HG02938 (cell line): ENCODE measurements at regions not wholly inside any gene's neighbourhood (a gene's known extent, or its start where the extent isn't known, plus 50 kb on each side); places are given as distances from the start of the nearest gene placed in this dataset.
A peak's percentile ranks its signal among the peaks of the same experiment; 100 is the strongest.

Experiments
- ATAC-seq: cut with Tn5 transposase; IDR thresholded peaks from one replicate; pipeline ENCODE4 v1.9.1; 2021; ENCODE audit warnings: mild to moderate bottlenecking, moderate library complexity; ENCODE audit not compliant: unreplicated experiment

DNA sequence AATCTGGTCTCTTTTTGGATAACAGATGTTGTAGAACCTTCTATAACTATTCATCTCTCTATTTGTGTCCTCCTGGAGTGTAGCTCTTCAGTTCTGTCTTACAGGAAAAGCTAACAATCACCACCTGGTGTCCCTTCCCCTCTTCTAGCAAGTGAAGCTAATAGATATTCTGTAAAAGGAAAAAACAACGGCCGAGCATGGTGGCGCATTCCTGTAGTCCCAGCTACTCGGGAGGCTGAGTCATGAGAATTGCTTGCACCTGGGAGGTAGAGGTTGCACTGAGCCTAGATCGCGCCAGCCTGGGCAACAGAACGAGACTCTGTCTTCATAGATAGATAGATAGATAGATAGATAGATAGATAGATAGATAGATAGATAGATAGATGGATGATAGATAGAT, 779.4 kb downstream of the TUSC7 start:
- no peak for ATAC-seq

DNA sequence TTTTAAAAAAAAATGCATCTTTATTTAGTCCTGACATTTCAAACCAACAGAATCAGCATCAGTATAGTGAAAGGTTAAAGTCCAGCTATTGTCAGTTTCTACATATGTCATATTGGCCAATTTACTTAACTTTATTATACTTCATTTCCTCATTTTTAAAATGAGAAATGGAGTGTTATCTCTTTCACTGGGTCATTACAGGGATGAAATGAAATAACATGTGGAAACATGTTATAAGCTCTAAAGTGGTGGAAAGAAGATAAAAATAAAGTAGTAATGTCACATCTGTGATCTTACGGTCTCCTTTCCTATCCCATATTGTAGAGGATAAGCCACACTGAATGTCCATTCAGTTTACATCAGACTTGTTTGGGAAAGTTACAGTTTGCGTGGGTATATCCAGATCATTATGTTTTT, 780.1 kb downstream of the TUSC7 start:
- no peak for ATAC-seq

DNA sequence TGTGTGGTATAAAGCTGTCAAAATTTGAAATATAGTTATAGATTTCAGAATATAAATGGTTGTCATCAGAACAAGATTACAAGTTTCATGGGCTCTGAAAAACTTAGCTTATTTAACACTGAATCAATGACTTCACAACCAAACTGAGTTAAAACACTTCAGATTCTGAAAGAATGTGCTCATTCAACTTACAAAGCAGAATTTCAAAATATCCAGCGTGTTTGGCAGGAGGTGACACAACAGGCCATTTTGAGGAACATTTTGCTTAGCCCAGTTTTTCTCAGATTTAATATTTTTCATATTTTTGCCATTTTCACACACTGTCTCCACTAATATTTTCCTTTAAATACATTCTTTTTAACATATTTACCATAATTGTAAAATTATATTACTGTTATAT, 781.1 kb downstream of the TUSC7 start:
- ATAC-seq = no peak

DNA sequence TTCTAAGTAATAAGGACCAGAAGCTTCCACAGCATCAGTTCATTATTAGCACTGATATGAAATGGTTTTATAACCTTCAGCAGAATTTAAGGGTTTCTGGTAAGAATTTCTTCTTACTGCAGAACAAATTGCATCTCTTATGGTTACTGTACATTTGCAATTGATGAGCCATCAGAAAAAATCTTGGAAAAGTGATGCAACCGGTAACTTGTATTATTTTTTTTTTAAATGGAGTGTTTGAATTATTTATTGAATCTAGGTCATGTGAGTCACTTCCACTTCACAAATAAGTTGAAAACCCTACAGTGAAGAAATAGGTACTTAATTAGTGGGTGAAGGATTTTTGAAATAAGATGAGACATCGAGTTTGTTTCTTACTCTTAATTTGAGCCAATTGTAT, 786.0 kb downstream of the TUSC7 start:
- no peak for ATAC-seq

DNA sequence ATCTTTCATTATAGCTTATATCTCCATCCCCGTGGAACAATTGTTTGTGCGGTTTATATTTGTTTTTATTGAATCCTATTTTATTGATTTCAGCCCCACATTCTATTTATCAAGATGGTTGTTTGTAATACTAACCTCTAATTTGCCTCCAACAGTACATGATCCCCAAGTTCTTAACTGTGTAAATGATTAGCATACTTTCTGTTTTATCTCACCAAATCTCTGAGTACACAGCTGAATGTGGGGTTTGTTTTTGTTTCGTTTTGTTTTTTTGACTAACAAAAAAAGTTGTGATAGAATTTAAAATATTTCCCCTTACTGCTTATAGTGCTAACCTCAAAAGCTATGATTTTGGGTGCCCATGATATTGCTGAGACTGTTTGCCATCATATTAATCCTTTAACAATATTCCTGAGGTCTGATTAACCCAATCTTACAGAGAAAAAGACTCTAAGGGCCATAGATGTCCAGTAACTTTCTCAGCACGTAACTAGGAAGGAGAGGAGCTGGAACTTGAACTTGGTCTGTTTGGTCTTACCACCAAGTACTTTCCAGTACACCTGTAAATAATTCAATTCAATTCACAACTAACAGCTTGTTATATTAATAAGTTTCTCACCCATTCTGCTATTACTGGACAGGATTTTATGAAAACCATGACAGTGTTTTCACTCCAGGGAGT, 789.8 kb downstream of the TUSC7 start:
- ATAC-seq = peak; percentile 83

DNA sequence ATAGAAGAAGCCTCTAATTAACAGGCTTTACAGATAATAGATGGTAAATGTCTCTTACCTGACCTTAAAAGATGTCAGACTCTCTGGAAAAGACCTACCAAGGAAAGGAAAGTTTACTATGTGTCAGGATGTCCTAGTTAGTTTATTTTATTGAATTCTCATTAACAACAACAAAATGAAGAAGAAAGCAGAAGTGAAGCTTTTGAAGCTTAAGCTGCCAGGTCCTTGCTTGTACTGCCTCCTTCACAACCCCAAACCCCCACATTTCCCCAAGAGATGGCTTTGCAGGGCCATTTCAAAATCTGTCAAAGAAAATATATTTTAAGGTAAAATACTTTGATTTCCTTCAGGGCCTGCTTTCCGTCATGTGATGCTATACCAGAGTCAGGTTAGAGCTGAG, 798.4 kb downstream of the TUSC7 start:
- no peak for ATAC-seq

DNA sequence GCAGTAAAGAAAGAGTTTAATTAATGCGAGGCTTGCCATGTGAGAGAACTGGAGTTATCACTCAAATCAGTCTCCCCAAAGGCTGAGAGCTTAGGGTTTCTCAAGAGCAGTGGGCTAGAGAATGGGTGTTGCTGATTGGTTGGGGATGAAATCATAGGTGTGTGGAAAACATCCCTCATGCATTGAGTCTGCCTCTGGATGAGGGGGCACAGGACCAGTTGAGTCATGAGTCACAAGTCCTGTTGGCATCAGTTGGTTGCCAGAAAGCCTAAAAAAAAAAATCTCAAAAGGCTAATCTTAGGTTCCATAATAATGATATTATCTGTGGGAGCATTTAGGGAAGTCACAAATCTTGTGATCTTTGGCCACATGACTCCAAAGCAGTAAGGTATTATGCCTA, 800.3 kb downstream of the TUSC7 start:
- no peak for ATAC-seq

DNA sequence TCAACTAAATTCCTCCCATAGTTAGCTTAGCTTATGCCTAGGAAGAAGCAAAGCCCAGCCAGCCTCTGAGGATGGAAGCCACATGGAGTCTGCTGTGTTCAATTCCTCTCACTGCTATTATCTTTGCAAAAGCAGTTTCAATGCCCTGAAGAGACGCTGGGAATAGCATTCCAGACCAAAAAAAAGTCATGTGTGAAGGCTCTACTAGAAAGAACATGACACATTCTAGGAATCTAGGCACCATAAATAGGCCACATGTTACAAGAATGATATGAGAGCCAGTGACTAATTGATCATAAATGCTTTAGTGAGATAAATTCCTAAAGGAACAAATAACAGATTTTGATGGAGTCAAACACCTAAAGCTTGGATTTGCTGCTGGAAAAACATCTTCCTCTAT, 800.8 kb downstream of the TUSC7 start:
- no peak for ATAC-seq

DNA sequence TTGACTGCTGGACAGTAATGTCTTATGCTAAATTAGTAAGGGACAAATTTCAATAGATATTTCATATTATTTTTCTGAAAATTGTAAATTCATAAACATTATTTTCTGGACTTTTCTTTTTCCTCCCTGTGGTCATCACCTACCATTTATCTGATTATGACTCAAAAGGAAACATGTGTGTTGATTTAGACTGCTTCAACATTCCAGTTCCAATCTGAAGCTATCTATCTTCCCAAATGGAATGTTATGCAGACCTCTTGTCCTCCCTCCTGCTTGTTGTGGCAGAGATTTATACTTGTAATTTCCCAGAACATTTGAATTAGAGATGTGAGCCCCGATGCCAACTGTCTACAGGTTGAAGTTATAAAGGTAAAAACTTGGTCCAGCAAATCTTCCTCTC, 803.4 kb downstream of the TUSC7 start:
- no peak for ATAC-seq

DNA sequence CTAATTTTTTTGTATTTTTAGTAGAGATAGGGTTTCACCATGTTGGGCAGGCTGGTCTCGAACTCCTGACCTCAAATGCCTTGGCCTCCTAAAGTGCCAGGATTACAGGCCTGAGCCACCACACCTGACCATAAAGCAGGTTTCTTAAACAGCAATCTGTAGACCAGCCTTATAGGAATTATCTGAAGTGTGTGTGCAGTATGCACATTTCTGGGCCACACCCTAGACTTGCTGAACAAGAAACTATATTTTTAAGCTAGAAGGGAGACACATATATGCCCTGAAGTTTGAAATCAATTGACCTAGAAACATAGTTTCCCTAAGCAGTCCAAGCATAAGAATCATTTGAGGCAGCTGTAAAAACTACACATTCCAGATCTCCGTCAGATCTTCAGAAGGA, 805.7 kb downstream of the TUSC7 start:
- no peak for ATAC-seq

DNA sequence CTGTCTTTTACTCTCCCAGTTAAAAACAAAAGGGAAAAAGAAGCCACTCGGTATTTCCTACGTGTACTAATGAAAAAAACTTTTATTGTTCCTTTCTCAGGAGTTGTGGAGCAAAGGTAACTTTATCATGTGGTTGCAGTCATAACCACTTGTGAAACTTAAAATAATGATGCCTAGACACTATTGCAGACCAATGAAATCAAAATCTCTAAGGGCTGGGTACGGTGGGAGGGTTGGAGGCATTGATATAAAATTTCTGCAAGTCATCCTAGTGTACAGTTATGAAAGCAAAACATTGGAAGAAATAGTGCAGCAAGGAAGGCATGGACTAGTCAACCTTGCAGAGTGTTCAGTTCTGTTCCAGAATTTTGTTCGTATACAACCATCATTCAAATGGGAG, 808.8 kb downstream of the TUSC7 start:
- ATAC-seq = no peak

DNA sequence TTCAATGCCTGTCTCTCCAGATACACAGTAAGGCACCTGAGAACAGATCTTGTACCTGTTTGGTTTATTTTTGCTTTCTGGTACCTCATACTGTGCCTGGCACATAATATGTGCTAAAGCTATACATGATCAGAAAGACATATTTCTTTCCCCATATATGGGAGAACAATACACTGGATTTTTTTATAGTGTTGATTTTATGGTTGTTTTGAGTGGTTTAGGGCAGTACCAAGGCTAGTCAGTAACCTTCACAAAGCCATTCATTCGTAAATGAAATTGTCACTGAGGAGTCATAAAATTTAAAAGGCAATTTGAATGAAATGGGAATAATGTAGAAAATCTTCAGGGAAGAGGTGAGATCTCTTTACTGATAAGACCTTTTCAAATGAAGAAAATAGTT, 810.2 kb downstream of the TUSC7 start:
- ATAC-seq = no peak

DNA sequence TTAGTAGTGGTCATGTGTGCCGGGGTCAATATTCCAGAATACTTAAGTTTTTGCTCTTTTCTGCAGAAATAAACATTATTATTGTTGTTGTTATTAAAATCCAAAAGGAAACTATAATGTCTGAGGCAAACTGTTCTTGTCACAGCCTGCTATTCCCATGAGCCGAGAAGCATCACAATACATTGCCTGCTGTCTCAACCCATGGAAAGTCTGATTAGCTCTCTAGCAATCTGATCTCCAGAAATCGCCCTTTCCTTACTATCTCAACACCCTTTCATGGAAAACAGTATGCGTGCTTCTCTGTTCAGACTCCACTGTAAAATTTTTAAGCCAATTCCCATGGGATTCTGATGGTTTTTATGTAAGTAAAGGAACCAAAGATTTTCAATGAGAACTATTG, 811.0 kb downstream of the TUSC7 start:
- ATAC-seq = no peak

DNA sequence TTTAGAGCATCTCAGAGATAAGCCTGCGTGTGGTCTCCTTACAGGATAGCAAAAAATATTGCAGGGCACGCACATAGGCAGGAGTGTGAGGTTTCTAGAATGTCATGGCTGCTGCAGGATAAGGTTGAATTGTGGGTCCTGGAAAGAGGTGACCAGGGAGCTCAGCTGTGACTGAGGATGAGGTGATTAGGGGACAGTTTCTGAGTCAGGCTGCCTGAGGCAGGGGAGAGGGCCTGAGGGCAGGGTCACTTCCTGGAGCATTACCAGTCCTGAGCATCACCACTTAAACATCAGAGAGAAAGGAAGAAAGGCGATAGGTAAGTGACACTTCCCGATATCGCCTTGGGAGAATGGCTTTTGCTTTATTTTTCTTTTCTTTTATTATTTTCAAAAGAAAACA, 813.8 kb downstream of the TUSC7 start:
- no peak for ATAC-seq

DNA sequence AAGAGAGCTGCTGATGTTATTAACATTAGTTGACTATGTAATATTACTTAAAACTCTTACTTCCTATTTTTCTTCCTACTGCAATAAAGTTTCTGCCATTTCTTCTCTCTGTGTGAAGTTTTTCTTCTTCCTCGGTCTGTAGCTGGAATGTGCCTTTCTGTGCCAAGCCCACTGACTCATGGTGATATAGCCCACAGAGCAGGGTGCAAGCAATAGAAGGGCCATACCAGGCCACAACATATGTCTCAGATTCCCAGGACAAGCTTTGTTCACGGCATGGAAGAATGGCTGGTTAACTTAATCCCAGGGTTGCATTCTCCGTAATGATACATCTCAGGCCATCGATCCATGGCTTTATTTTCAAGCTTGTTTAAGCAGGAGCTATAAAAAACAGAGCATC, 815.3 kb downstream of the TUSC7 start:
- no peak for ATAC-seq

DNA sequence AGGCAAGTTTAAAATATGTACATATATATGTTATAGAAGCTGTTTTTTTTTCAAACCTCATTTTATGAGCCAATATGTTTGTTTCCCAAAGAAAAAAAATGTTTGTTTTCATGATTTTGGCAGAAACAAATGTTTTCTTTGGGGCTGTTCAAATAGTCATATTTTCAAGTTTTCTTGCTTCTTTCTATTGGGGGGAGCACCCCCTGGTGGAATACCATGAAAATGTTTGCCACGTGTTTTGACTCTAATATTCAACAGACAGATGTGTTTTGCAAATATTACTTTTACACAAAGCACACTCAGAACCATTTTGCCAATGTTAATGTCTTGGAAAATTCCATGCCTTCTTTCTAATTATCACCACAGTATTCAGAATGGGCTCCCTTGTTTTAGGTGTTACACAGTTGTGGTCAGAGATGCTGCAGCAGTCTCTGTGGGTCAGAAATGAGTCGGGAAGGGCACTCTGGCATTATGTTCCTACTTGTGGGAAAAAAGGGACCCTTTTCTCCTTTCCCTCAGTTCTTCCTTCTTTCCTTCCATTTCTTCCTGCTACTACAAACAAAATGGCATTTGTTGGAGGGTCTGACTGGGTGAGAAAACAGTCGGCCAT, 817.0 kb downstream of the TUSC7 start:
- no peak for ATAC-seq

DNA sequence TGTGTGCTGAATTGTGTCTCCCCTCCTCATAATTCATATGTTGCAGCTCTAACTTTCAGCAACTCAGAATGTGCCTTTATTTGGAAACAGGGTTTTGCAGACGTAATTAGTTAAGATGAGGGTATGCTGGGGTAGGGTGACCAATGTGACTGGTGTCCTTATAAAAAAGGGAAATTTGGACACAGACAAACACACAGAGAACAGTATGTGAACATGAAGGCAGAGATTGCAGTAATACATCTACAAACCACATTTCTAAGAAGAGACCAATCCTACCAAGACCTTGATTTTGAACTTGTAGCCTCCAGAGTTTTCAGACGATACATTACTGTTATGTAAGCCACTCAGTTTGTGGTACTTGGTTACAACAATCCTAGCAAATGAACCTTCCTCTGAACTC, 817.8 kb downstream of the TUSC7 start:
- no peak for ATAC-seq

DNA sequence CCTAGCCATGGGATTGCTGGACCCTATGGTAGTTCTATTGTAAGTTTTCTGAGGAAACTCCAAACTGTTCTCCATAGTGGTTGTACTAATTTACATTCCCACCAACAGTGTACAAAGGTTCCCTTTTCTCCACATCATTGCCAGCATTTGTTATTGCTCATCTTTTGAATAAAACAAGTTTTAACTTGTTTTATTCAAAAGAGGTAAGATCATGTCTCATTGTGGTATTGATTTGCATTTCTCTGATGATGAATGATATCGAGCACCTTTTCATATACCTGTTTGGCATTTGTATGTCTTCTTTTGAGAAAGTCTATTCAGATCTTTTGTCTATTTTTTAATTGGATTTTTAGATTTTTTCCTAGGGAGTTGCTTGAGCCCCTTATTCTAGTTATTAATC, 819.1 kb downstream of the TUSC7 start:
- ATAC-seq = no peak

DNA sequence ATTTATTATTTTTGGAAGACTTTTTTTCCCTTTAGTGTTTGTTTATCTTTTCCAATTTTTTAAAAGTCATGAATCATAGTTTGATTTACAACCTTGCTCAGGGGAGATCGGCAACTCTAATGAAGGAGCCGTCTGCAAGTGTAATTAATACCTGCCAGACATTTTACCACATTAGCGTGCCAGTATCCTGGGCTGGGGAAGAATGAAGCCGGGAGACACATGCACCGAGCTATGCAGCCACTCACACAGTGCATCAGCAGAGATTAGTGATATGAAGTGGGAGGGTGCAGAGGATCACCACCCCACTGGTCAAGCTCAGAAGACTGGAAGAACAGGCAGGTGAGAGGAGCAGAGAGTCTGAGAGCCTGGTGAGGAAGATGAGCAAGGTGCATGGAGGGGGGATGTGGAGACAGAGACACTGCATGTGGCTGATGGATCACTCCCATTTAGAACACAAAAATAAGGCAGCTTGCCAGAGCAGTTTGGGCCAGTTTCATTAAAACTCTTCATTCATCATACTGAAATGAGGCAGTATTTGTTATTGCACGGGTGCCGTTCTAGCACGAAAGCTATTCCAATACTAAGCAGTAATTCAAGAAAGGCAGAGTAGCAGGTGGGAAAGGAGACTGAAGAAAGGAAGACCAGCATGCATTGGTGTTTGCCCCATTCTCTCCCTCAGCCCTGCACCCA, 821.6 kb downstream of the TUSC7 start:
- ATAC-seq = no peak

DNA sequence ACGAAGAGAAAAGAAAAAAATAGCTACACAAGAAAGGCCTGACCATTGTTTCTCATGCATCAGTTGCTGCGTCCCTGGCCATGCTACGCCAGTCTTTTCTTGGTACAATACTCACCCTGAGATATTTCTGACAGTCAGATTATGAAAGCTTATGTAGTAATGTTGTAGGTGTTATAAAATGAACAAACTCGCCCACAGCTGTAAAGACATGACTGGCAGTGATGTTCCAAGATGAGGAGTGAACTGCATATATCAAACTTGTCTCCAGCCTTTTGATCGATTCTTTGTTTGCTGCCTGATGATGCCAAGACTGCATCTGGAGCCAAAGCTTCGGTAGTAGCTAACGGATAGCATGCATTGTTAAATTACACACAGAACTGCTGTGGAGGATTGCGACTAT, 822.7 kb downstream of the TUSC7 start:
- ATAC-seq = no peak

DNA sequence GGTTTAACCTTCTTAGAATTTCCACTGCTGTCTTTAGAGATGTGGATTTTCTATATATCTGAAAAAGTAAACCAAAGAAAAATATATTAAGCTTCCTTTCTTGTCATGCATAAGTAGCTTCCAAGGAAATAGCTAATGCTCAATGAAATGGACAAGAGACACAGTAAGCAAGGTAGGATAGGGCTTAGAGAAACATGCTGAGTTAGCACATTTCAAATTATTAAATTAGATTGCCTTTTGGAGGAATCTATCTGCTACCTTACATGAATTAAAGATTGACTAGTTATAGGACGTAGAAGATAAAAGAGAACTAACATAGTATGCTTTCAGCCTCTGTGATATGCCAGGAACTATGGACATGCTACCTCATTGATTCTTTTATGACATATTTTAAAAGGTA, 824.6 kb downstream of the TUSC7 start:
- no peak for ATAC-seq

DNA sequence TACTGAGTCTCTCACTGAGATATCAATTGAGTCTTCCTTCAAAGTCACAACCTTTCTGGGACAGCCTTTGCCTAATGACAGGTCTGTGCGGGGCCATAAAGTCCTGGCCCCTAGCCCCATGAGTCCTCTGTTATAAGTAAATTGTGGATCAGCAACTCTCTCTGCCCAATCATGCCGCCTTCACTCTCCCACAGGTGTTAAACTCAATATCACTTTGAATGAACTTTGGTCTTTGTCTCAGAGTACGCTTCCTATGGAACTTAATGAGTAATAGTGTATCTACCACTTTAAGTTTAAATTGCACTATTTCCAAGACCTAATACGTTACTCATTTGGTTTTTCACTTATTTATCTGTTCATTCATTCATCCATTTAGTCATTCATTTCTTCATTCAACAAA, 826.4 kb downstream of the TUSC7 start:
- ATAC-seq = no peak

DNA sequence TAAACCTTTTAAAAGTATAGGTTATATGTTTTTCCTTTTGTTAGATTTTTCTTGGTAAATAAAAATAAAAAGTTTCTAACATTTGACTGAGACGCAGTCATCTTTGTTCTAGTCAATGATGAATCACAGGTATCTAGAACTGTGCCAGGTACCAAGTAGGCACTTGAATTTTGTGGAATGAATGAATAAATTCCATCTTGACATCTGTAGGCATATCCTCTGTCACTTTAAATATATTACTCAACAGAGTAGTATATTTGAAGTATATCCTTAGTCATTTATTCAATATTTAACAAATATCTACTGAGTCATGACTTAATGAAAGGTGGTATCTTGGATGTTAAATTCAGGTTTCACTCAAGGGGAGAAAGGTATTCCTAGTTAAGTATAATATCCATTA, 828.4 kb downstream of the TUSC7 start:
- no peak for ATAC-seq
